ENCODE measurements at regions not wholly inside any gene's neighbourhood (a gene's known extent, or its start where the extent isn't known, plus 50 kb on each side); places are given as distances from the start of the nearest gene placed in this dataset.

DNA sequence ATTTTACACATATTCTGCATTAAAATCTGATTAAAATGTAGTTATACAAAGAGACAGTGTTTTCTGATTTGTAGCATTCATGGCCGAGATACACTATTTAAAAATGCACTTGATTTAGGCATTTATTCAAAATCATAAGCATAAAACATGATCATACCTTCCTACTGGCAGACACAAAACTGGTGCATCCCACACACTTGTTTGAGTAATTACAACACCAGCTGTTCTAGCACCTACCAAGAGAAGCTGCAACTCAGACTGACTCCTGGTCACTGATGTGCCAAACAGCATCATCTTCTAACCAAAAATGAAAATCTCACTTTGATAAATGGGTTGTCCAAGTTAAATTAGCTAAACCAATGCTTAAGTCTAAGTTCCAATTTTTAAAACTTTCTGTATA, 262.7 kb upstream of the NSMCE3 start:
- intact Hi-C loops (cut with DNase I): loop anchor here (5.0 kb wide), 1 partner anchor 40 kb away; a partner anchor contains a TSS
- peaks cover 0 to 4% of the 10 kb centered on the region in 2 donors for H3K4me1 ChIP-seq
- H3K4me3 ChIP-seq: no peak overlapping the region
- no peak overlapping the region for H3K27ac ChIP-seq
- H3K36me3 ChIP-seq: no peaks in the 10 kb centered on the region
- TF ChIP-seq, protein P1, sequence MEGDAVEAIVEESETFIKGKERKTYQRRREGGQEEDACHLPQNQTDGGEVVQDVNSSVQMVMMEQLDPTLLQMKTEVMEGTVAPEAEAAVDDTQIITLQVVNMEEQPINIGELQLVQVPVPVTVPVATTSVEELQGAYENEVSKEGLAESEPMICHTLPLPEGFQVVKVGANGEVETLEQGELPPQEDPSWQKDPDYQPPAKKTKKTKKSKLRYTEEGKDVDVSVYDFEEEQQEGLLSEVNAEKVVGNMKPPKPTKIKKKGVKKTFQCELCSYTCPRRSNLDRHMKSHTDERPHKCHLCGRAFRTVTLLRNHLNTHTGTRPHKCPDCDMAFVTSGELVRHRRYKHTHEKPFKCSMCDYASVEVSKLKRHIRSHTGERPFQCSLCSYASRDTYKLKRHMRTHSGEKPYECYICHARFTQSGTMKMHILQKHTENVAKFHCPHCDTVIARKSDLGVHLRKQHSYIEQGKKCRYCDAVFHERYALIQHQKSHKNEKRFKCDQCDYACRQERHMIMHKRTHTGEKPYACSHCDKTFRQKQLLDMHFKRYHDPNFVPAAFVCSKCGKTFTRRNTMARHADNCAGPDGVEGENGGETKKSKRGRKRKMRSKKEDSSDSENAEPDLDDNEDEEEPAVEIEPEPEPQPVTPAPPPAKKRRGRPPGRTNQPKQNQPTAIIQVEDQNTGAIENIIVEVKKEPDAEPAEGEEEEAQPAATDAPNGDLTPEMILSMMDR (IDR thresholded peaks at IDR 0.05): no peak
- H3K9me3 ChIP-seq: no peaks in the 10 kb centered on the region
- DNase-seq (ENCODE audit: low spot score in 2 of 2): no peak
- H3K27me3 ChIP-seq: no peaks in the 10 kb centered on the region

DNA sequence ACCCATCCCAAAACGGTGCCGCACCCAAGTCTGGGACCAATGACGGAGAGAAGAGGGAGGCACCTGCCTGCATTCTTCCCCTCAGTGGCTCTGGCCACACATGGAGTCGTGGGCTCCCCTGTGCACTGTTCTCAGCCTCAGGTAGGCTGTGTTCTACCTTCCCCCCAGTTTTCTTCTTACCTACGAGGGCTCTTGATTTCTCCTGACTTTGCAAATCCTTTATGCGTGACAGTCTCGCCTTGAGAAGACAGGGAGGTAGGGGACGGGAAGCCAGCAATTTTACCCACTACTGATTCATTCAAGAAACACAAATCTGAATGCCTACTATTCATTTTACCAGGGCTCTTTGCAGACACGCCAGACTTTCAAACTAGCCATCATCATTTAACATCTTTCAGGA, 261.3 kb upstream of the NSMCE3 start:
- DNase-seq (ENCODE audit: low spot score in 2 of 2): no peak
- H3K27ac ChIP-seq: no peak overlapping the region
- H3K9me3 ChIP-seq: no peaks in the 10 kb centered on the region
- no peaks in the 10 kb centered on the region for H3K27me3 ChIP-seq
- peaks cover 0 to 4% of the 10 kb centered on the region in 2 donors for H3K4me1 ChIP-seq
- intact Hi-C loops (cut with DNase I): loop anchor here (5.0 kb wide), 1 partner anchor 41 kb away; a partner anchor contains a TSS
- H3K36me3 ChIP-seq: no peaks in the 10 kb centered on the region
- no peak overlapping the region for H3K4me3 ChIP-seq
- TF ChIP-seq, protein P1 (IDR thresholded peaks at IDR 0.05): no peak

DNA sequence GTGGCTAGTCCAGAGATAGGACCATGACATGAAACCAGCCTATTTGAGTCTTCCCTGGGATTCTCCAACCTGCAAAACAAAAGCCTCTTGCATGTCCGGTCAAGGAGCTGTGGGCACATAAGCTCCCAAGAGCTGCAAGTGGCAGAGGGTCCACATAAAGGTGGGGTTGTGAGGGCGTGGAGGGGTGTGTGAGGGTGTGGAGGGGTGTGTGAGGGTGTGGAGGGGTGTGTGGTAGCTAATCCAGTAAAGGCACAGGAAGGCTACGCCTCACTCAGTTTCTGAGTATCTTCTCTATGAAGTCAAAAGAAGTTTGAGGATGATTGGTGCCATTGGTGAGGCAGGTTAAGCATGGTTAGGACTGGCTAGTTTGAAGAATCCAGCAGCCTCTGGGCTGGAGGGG, 259.4 kb upstream of the NSMCE3 start:
- no peaks in the 10 kb centered on the region for H3K36me3 ChIP-seq
- H3K27me3 ChIP-seq: no peaks in the 10 kb centered on the region
- H3K4me3 ChIP-seq: no peak overlapping the region
- H3K4me1 ChIP-seq: no peaks in the 10 kb centered on the region
- TF ChIP-seq, protein P1 (IDR thresholded peaks at IDR 0.05): no peak
- no peak overlapping the region for H3K27ac ChIP-seq
- DNase-seq (ENCODE audit: low spot score in 2 of 2): no peak
- intact Hi-C loops (cut with DNase I): no loop called here
- no peaks in the 10 kb centered on the region for H3K9me3 ChIP-seq

DNA sequence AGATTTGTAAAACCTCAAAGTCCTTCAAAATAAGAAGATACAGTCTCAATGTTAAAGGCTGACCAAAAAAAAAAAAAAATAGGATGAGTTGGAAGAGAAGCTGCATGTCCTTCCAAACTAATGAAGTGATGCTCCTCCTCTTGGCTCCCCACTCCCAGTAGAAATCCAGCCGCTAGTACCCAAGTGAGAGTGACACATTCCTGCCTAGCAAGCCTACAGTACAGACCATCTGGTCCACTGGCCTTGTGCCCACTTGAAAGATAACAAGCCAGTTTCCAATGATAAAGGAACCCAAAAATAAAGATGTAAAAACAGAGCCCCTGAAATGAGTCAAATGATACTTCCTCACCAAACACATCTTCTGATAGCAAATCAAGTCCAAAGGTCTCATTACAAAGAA, 258.7 kb upstream of the NSMCE3 start:
- Histone ChIP-seq H3K36me3 (no peaks in the 10 kb centered on the region), H3K27me3 (no peaks in the 10 kb centered on the region), H3K9me3 (no peaks in the 10 kb centered on the region), H3K4me3 (no peak overlapping the region), H3K27ac (no peak overlapping the region), H3K4me1 (no peaks in the 10 kb centered on the region)
- DNase-seq (ENCODE audit: low spot score in 2 of 2): no peak
- TF ChIP-seq, protein P1 (IDR thresholded peaks at IDR 0.05): no peak
- intact Hi-C loops (cut with DNase I): no loop called here

DNA sequence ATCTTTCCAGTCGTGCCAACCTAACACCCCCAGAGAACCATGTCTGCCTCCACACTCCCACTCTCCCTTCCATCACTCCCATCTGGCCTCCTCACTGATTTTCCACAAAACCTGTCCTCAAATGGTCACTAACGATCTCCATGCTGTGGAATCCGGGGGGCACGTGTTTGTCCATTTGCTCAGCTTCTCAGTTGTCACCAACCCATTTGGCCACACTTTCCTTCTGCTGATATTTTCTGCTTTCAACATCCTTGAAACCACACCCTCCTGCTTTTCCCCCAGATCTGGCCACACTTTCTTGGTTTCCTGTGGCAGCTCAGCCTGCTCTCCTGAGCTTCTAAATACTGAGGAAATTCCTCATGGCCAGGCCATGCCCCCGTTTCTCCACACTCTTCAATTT, 257.2 kb upstream of the NSMCE3 start:
- H3K27ac ChIP-seq: no peak overlapping the region
- H3K27me3 ChIP-seq: no peaks in the 10 kb centered on the region
- H3K36me3 ChIP-seq: no peaks in the 10 kb centered on the region
- intact Hi-C loops (cut with DNase I): no loop called here
- H3K4me1 ChIP-seq: no peaks in the 10 kb centered on the region
- TF ChIP-seq, protein P1 (IDR thresholded peaks at IDR 0.05): no peak
- DNase-seq (ENCODE audit: low spot score in 2 of 2): no peak
- no peak overlapping the region for H3K4me3 ChIP-seq
- no peaks in the 10 kb centered on the region for H3K9me3 ChIP-seq
